Esophagus muscularis mucosa (tissue), 3 donors: ENCODE measurements at regions not wholly inside any gene's neighbourhood (a gene's known extent, or its start where the extent isn't known, plus 50 kb on each side); places are given as distances from the start of the nearest gene placed in this dataset.

Experiments used
- POLR2A ChIP-seq: fragments of 450-650 bp; IDR thresholded peaks from one replicate; pipeline ENCODE4 v1.6.1; 2017; ENCODE audit warnings: antibody characterized with exemption, moderate library complexity, mild to moderate bottlenecking, low read depth
- POLR2AphosphoS5 ChIP-seq, 2 donors: sonication (generic); formaldehyde crosslinking; IDR thresholded peaks; one replicate each; pipeline ENCODE4 v1.6.1; 2017; ENCODE audit warnings: antibody characterized with exemption in 2 of 2
- TF ChIP-seq, protein P1 (sequence below), 3 experiments: fragments of 200-600 bp in 2 of 3; fragments of 450-650 bp in 1 of 3; sonication (generic) in 2 of 3; IDR thresholded peaks; one replicate each; pipeline ENCODE4 v1.5.1; 2017 to 2019; ENCODE audit warnings: antibody characterized with exemption in 3 of 3, mild to moderate bottlenecking in 2 of 3, moderate library complexity in 1 of 3

DNA sequence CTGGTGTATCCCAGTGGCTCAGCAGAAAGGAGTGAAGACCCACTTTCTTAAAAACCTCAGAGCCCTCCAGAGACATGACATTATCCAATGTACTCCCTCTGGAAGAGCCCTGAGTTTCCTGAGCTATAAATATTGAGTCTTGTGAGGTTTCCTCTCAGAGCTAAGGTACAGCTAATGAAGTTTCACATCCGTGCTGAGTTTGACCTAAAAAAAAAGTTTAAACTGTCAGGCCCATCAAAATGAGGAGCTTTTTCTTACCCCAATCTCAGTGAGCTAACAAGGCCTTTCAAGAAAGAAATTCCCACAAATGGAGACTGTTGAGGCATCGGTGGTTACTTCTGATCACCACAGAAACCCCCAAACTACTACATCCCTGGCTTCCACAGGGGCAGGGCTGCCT, 65.4 kb upstream of the ST8SIA3 start:
- TF ChIP-seq, protein P1, sequence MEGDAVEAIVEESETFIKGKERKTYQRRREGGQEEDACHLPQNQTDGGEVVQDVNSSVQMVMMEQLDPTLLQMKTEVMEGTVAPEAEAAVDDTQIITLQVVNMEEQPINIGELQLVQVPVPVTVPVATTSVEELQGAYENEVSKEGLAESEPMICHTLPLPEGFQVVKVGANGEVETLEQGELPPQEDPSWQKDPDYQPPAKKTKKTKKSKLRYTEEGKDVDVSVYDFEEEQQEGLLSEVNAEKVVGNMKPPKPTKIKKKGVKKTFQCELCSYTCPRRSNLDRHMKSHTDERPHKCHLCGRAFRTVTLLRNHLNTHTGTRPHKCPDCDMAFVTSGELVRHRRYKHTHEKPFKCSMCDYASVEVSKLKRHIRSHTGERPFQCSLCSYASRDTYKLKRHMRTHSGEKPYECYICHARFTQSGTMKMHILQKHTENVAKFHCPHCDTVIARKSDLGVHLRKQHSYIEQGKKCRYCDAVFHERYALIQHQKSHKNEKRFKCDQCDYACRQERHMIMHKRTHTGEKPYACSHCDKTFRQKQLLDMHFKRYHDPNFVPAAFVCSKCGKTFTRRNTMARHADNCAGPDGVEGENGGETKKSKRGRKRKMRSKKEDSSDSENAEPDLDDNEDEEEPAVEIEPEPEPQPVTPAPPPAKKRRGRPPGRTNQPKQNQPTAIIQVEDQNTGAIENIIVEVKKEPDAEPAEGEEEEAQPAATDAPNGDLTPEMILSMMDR (IDR thresholded peaks at IDR 0.05), result no peak
- TF ChIP-seq POLR2A (no peak), POLR2AphosphoS5 (IDR thresholded peaks at IDR 0.05) (no peak)
